GM10266 (cell line): ENCODE measurements at regions not wholly inside any gene's neighbourhood (a gene's known extent, or its start where the extent isn't known, plus 50 kb on each side); places are given as distances from the start of the nearest gene placed in this dataset.

Experiments
- DNase-seq: peaks from one replicate; pipeline ENCODE4 v3.0.0; 2012; ENCODE audit errors: extremely low spot score
- CTCF ChIP-seq: IDR thresholded peaks from 2 replicates; pipeline ENCODE4 v1.5.1; 2012; ENCODE audit warnings: mild to moderate bottlenecking, low read depth; ENCODE audit not compliant: control insufficient read depth, insufficient read depth; ENCODE audit errors: missing control alignments

- no peak for TF ChIP-seq CTCF
- DNase-seq: no peak
These were observed 412.0 kb downstream of the LMO7 start for GRCh38 chr13:76048131-76048530.

GRCh38 chr13:76043874-76044273 is 407.7 kb downstream of the LMO7 start:
- no peak for DNase-seq
- no peak for TF ChIP-seq CTCF

GRCh38 chr13:76038920-76039716 is 403.0 kb downstream of the LMO7 start:
- no peak for DNase-seq
- no peak for TF ChIP-seq CTCF

GRCh38 chr13:76036176-76036575 is 400.0 kb downstream of the LMO7 start:
- no peak for TF ChIP-seq CTCF
- DNase-seq: no peak

GRCh38 chr13:76035711-76036110 is 399.6 kb downstream of the LMO7 start:
- no peak for DNase-seq
- no peak for TF ChIP-seq CTCF

- TF ChIP-seq CTCF: no peak
- no peak for DNase-seq
These were observed 393.6 kb downstream of the LMO7 start for GRCh38 chr13:76029706-76030105.

- no peak for DNase-seq
- no peak for TF ChIP-seq CTCF
These were observed 393.0 kb downstream of the LMO7 start for GRCh38 chr13:76029088-76029487.
